Spleen (tissue), 11 donors: ENCODE measurements at regions not wholly inside any gene's neighbourhood (a gene's known extent, or its start where the extent isn't known, plus 50 kb on each side); places are given as distances from the start of the nearest gene placed in this dataset.

Experiments used
- DNase-seq: peaks from one replicate; pipeline ENCODE4 v3.0.0-alpha.2; 2020
- H3K27ac ChIP-seq, 8 donors: fragments of 200-600 bp; sonication (generic) in 7 of 8; 1 replicate in 4 of 8; 2 replicates in 4 of 8; pipeline versions ENCODE4 v1.5.0 to v1.8.0; 2016 to 2021; ENCODE audit warnings: inconsistent platforms in 4 of 8, mild to moderate bottlenecking in 4 of 8, moderate library complexity in 1 of 8
- H3K27me3 ChIP-seq, 7 donors: fragments of 200-600 bp; sonication (generic) in 6 of 7; replicated peaks in 1 of 7; 1 replicate in 4 of 7; 2 replicates in 3 of 7; pipeline versions ENCODE4 v1.5.0 to v1.8.0; 2016 to 2021; ENCODE audit warnings: inconsistent platforms in 3 of 7, mild to moderate bottlenecking in 1 of 7
- H3K36me3 ChIP-seq, 6 donors: fragments of 200-600 bp; sonication (generic) in 5 of 6; 1 replicate in 4 of 6; 2 replicates in 2 of 6; pipeline versions ENCODE4 v1.5.0 to v1.8.0; 2016 to 2021; ENCODE audit warnings: inconsistent platforms in 2 of 6
- H3K4me1 ChIP-seq, 6 donors: fragments of 200-600 bp; sonication (generic) in 5 of 6; 1 replicate in 3 of 6; 2 replicates in 3 of 6; pipeline versions ENCODE4 v1.5.0 to v1.8.0; 2016 to 2021; ENCODE audit warnings: inconsistent platforms in 3 of 6
- H3K4me3 ChIP-seq, 8 donors: fragments of 200-600 bp; sonication (generic) in 7 of 8; 1 replicate in 4 of 8; 2 replicates in 4 of 8; pipeline versions ENCODE4 v1.5.0 to v1.8.0; 2016 to 2021; ENCODE audit warnings: inconsistent platforms in 4 of 8, mild to moderate bottlenecking in 4 of 8, moderate library complexity in 2 of 8
- H3K9me3 ChIP-seq, 8 donors: fragments of 200-600 bp; sonication (generic) in 7 of 8; 1 replicate in 4 of 8; 2 replicates in 4 of 8; pipeline versions ENCODE4 v1.5.0 to v1.8.0; 2016 to 2021; ENCODE audit warnings: inconsistent platforms in 4 of 8
- CTCF ChIP-seq, 11 experiments: fragments of 200-600 bp in 7 of 11; fragments of 450-650 bp in 4 of 11; sonication (generic) in 4 of 11; IDR thresholded peaks in 8 of 11; conservative IDR thresholded peaks in 3 of 11; 1 replicate in 7 of 11; 2 replicates in 4 of 11; pipeline versions ENCODE4 v1.4.0 to v1.8.0; 2016 to 2021; ENCODE audit warnings: antibody characterized with exemption in 11 of 11, inconsistent platforms in 4 of 11, mild to moderate bottlenecking in 1 of 11
- POLR2A ChIP-seq, 3 donors: fragments of 450-650 bp; IDR thresholded peaks; one replicate each; pipeline ENCODE4 v1.5.1; 2017; ENCODE audit warnings: antibody characterized with exemption in 3 of 3, mild to moderate bottlenecking in 1 of 3
- POLR2AphosphoS5 ChIP-seq, 3 donors: sonication (generic); formaldehyde crosslinking; IDR thresholded peaks; one replicate each; pipeline ENCODE4 v1.5.1; 2017; ENCODE audit warnings: antibody characterized with exemption in 3 of 3
- WGBS, 5 donors: extraction: QIAGEN DNeasy Blood & Tissue Kit in 3 of 5; methylation state at CpG; one replicate each; pipeline versions ENCODE4 v1.1.5 to v1.1.7; 2013 to 2018; 5-methylcytosine and 5-hydroxymethylcytosine counted together
- intact Hi-C: fragments of 100-400 bp; cut with DNase I; formaldehyde crosslinking; loops from one replicate; pipeline ENCODE4 v1.15.0; 2023; ENCODE audit warnings: low total_unique reads
- donor health status: healthy with polysubstance abuse.
- donor health status: DM: no; HTN: no; CAD: no; lungs with moderate emphysema.
- donor health status: DM: no; HTN: no; CAD: no.
- donor health status: Bipolar disorder and iron deficiency.
- donor health status: healthy.
- donor health status: DM: no; HTN: no; CAD: no.
- donor health status: DM: yes; HTN: yes; CAD: no.

GRCh38 chr11:109089144-109089543 lies 332.8 kb upstream of the C11orf87 start:
- Histone ChIP-seq H3K27ac (no peak overlapping the region), H3K9me3 (peaks cover 0 to 9% (median 2%) of the 10 kb centered on the region in 8 donors), H3K4me3 (no peak overlapping the region), H3K27me3 (no peaks in the 10 kb centered on the region), H3K36me3 (no peaks in the 10 kb centered on the region), H3K4me1 (no peaks in the 10 kb centered on the region)
- intact Hi-C loops = no loop called here
- WGBS, 5 donors = 58 to 79% (median 74%) methylated on average over 2 of the region's 2 CpGs
- TF ChIP-seq POLR2AphosphoS5 (IDR thresholded peaks at IDR 0.05) (no peak), CTCF (IDR thresholded peaks at IDR 0.05 in 8 of 11, conservative IDR thresholded peaks at IDR 0.05 in 3 of 11) (no peak), POLR2A (IDR thresholded peaks at IDR 0.05) (no peak)
- no peak for DNase-seq

- H3K27ac ChIP-seq = no peak overlapping the region
- no peak for DNase-seq
- no peaks in the 10 kb centered on the region for H3K36me3 ChIP-seq
- H3K4me1 ChIP-seq = no peaks in the 10 kb centered on the region
- H3K9me3 ChIP-seq = no peaks in the 10 kb centered on the region
- no peaks in the 10 kb centered on the region for H3K27me3 ChIP-seq
- intact Hi-C loops = no loop called here
- no peak overlapping the region for H3K4me3 ChIP-seq
- 86 to 97% (median 95%) methylated on average over 1 of the region's 1 CpG for WGBS, 5 donors
- no peak for TF ChIP-seq POLR2AphosphoS5 (IDR thresholded peaks at IDR 0.05)
- TF ChIP-seq POLR2A (IDR thresholded peaks at IDR 0.05) = no peak
- no peak for TF ChIP-seq CTCF (IDR thresholded peaks at IDR 0.05 in 8 of 11, conservative IDR thresholded peaks at IDR 0.05 in 3 of 11)
These were observed 328.6 kb upstream of the C11orf87 start for GRCh38 chr11:109093354-109093753.

GRCh38 chr11:109096266-109096665 lies 325.7 kb upstream of the C11orf87 start:
- no peaks in the 10 kb centered on the region for H3K4me1 ChIP-seq
- H3K9me3 ChIP-seq = no peaks in the 10 kb centered on the region
- no peak overlapping the region for H3K27ac ChIP-seq
- no peak for DNase-seq
- no peak for TF ChIP-seq CTCF (IDR thresholded peaks at IDR 0.05 in 8 of 11, conservative IDR thresholded peaks at IDR 0.05 in 3 of 11)
- no peak for TF ChIP-seq POLR2A (IDR thresholded peaks at IDR 0.05)
- no peak for TF ChIP-seq POLR2AphosphoS5 (IDR thresholded peaks at IDR 0.05)
- no peaks in the 10 kb centered on the region for H3K27me3 ChIP-seq
- no peaks in the 10 kb centered on the region for H3K36me3 ChIP-seq
- no peak overlapping the region for H3K4me3 ChIP-seq
- intact Hi-C loops = no loop called here
- WGBS, 5 donors = 87 to 94% (median 92%) methylated on average over 3 of the region's 3 CpGs

GRCh38 chr11:109106151-109106906 lies 315.7 kb upstream of the C11orf87 start:
- no peaks in the 10 kb centered on the region for H3K36me3 ChIP-seq
- no peak overlapping the region for H3K27ac ChIP-seq
- intact Hi-C loops = no loop called here
- no peaks in the 10 kb centered on the region for H3K9me3 ChIP-seq
- WGBS, 5 donors = 90 to 95% (median 92%) methylated on average over 8 of the region's 8 CpGs
- DNase-seq = no peak
- no peak for TF ChIP-seq CTCF (IDR thresholded peaks at IDR 0.05 in 8 of 11, conservative IDR thresholded peaks at IDR 0.05 in 3 of 11)
- H3K4me1 ChIP-seq = no peaks in the 10 kb centered on the region
- no peaks in the 10 kb centered on the region for H3K27me3 ChIP-seq
- H3K4me3 ChIP-seq = no peak overlapping the region
